HEK293 (cell line): ENCODE measurements at regions not wholly inside any gene's neighbourhood (a gene's known extent, or its start where the extent isn't known, plus 50 kb on each side); places are given as distances from the start of the nearest gene placed in this dataset.

Source experiments
- CTCF ChIA-PET: fragments of 350-600 bp; formaldehyde crosslinking; extraction: SDS; loops from one replicate; lab custom pipeline; 2021; ENCODE audit warnings: antibody characterized with exemption; lab: Yijun Ruan, JAX
- POLR2A ChIA-PET: fragments of 300-600 bp; formaldehyde crosslinking; extraction: SDS; loops from one replicate; lab custom pipeline; 2020; ENCODE audit warnings: antibody characterized with exemption, inconsistent platforms; lab: Yijun Ruan, JAX
- H3K27ac ChIP-seq: fragments of 200-500 bp; sonication (Bioruptor generic); 2 replicates; pipeline ENCODE4 v1.5.1; 2014; ENCODE audit warnings: low read depth, low read length, control low read depth, inconsistent platforms; ENCODE audit errors: extremely low read depth
- H3K36me3 ChIP-seq, 2 experiments: fragments of 200-500 bp in 1 of 2; sonication (Bioruptor generic) in 1 of 2; 1 replicate in 1 of 2; 2 replicates in 1 of 2; pipeline ENCODE4 v1.5.1; 2014 to 2017; ENCODE audit warnings: inconsistent platforms in 2 of 2, low read length in 2 of 2; ENCODE audit not compliant: control insufficient read depth in 2 of 2, insufficient read depth in 1 of 2
- H3K4me1 ChIP-seq: fragments of 200-500 bp; sonication (Bioruptor generic); 2 replicates; pipeline ENCODE4 v1.5.1; 2014; ENCODE audit warnings: mild to moderate bottlenecking, low read length, inconsistent platforms; ENCODE audit not compliant: control insufficient read depth, insufficient read depth
- H3K4me3 ChIP-seq: 2 replicates; pipeline ENCODE4 v1.5.1; 2011; ENCODE audit warnings: low read depth, mild to moderate bottlenecking, control low read depth, low read length, moderate library complexity
- H3K9me3 ChIP-seq: fragments of 200-500 bp; sonication (Bioruptor generic); 2 replicates; pipeline ENCODE4 v1.5.1; 2014; ENCODE audit warnings: low read depth, low read length, inconsistent platforms; ENCODE audit not compliant: control insufficient read depth, insufficient read depth
- GFI1B ChIP-seq: fragments of 450-650 bp; formaldehyde crosslinking; IDR thresholded peaks from 2 replicates; pipeline ENCODE4 v1.5.1; 2016; ENCODE audit warnings: missing biosample characterization, missing genetic modification characterization
- GLIS2 ChIP-seq: fragments of 450-650 bp; formaldehyde crosslinking; IDR thresholded peaks from 2 replicates; pipeline ENCODE4 v1.5.1; 2016; ENCODE audit warnings: missing biosample characterization, missing genetic modification characterization
- KLF9 ChIP-seq: fragments of 450-650 bp; formaldehyde crosslinking; IDR thresholded peaks from 2 replicates; pipeline ENCODE4 v1.5.1; 2016; ENCODE audit warnings: missing biosample characterization, missing genetic modification characterization, low read depth
- MYNN ChIP-seq: fragments of 450-650 bp; formaldehyde crosslinking; IDR thresholded peaks from 2 replicates; pipeline ENCODE4 v1.5.1; 2016; ENCODE audit warnings: missing biosample characterization, missing genetic modification characterization, borderline replicate concordance
- OVOL3 ChIP-seq: fragments of 450-650 bp; formaldehyde crosslinking; IDR thresholded peaks from 2 replicates; pipeline ENCODE4 v1.5.1; 2016; ENCODE audit warnings: missing biosample characterization, missing genetic modification characterization
- RBAK ChIP-seq: fragments of 450-650 bp; formaldehyde crosslinking; IDR thresholded peaks from 2 replicates; pipeline ENCODE4 v1.5.1; 2016; ENCODE audit warnings: missing biosample characterization, missing genetic modification characterization
- SALL2 ChIP-seq: fragments of 450-650 bp; formaldehyde crosslinking; IDR thresholded peaks from 2 replicates; pipeline ENCODE4 v1.5.0; 2017; ENCODE audit warnings: missing biosample characterization, mild to moderate bottlenecking, missing genetic modification characterization, borderline replicate concordance
- SCRT2 ChIP-seq: fragments of 450-650 bp; formaldehyde crosslinking; IDR thresholded peaks from 2 replicates; pipeline ENCODE4 v1.5.1; 2016; ENCODE audit warnings: missing biosample characterization, missing genetic modification characterization
- YY1 ChIP-seq: fragments of 450-650 bp; formaldehyde crosslinking; IDR thresholded peaks from 2 replicates; pipeline ENCODE4 v1.5.1; 2018; ENCODE audit warnings: missing biosample characterization, missing genetic modification characterization
- ZBTB44 ChIP-seq: fragments of 450-650 bp; IDR thresholded peaks from 2 replicates; pipeline ENCODE4 v1.5.1; 2018; ENCODE audit warnings: missing biosample characterization, mild to moderate bottlenecking, missing genetic modification characterization
- ZBTB8A ChIP-seq: fragments of 450-650 bp; formaldehyde crosslinking; IDR thresholded peaks from 2 replicates; pipeline ENCODE4 v1.5.1; 2016; ENCODE audit warnings: missing biosample characterization, missing genetic modification characterization
- ZFP69B ChIP-seq: fragments of 450-650 bp; formaldehyde crosslinking; IDR thresholded peaks from 2 replicates; pipeline ENCODE4 v1.5.1; 2016; ENCODE audit warnings: missing biosample characterization, missing genetic modification characterization
- ZIC2 ChIP-seq: fragments of 450-650 bp; formaldehyde crosslinking; IDR thresholded peaks from 2 replicates; pipeline ENCODE4 v1.5.1; 2016; ENCODE audit warnings: missing biosample characterization, missing genetic modification characterization
- ZNF138 ChIP-seq: fragments of 450-650 bp; formaldehyde crosslinking; IDR thresholded peaks from 2 replicates; pipeline ENCODE4 v1.5.1; 2016; ENCODE audit warnings: missing biosample characterization, missing genetic modification characterization, borderline replicate concordance
- ZNF18 ChIP-seq: fragments of 450-650 bp; formaldehyde crosslinking; IDR thresholded peaks from 2 replicates; pipeline ENCODE4 v1.5.1; 2016; ENCODE audit warnings: missing biosample characterization, missing genetic modification characterization
- ZNF280D ChIP-seq: fragments of 450-650 bp; formaldehyde crosslinking; IDR thresholded peaks from 2 replicates; pipeline ENCODE4 v1.5.1; 2016; ENCODE audit warnings: missing biosample characterization, missing genetic modification characterization
- ZNF292 ChIP-seq: fragments of 450-650 bp; formaldehyde crosslinking; IDR thresholded peaks from 2 replicates; pipeline ENCODE4 v1.5.1; 2016; ENCODE audit warnings: low read depth, missing biosample characterization, missing genetic modification characterization, borderline replicate concordance
- ZNF341 ChIP-seq: fragments of 450-650 bp; formaldehyde crosslinking; IDR thresholded peaks from 2 replicates; pipeline ENCODE4; 2016; ENCODE audit warnings: low read depth, missing biosample characterization, missing genetic modification characterization
- ZNF366 ChIP-seq: fragments of 450-650 bp; formaldehyde crosslinking; conservative IDR thresholded peaks from 2 replicates; pipeline ENCODE4 v1.5.1; 2016; ENCODE audit warnings: missing biosample characterization, missing genetic modification characterization
- ZNF521 ChIP-seq: fragments of 450-650 bp; formaldehyde crosslinking; IDR thresholded peaks from 2 replicates; pipeline ENCODE4 v1.5.1; 2017; ENCODE audit warnings: missing biosample characterization, mild to moderate bottlenecking, missing genetic modification characterization
- ZNF571 ChIP-seq: fragments of 450-650 bp; formaldehyde crosslinking; IDR thresholded peaks from 2 replicates; pipeline ENCODE4 v1.5.0; 2017; ENCODE audit warnings: missing biosample characterization, missing genetic modification characterization
- ZNF654 ChIP-seq: fragments of 450-650 bp; formaldehyde crosslinking; IDR thresholded peaks from 2 replicates; pipeline ENCODE4 v1.5.1; 2016; ENCODE audit warnings: low read depth, missing biosample characterization, missing genetic modification characterization
- ZNF677 ChIP-seq: fragments of 450-650 bp; IDR thresholded peaks from 2 replicates; pipeline ENCODE4 v1.5.0; 2018; ENCODE audit warnings: missing biosample characterization, mild to moderate bottlenecking, missing genetic modification characterization, moderate library complexity

GRCh38 chr17:79219208-79219935, 144.7 kb downstream of the ENGASE start:
- H3K4me1 ChIP-seq: no peaks in the 10 kb centered on the region
- H3K36me3 ChIP-seq: no peaks in the 10 kb centered on the region
- ChIA-PET POLR2A (no interaction called here), CTCF (interaction anchor here (0.7 to 1.3 kb wide), 2 partner anchors 148 to 169 kb away, joined by 4 to 6 read pairs; no protein-coding TSS in a partner anchor)
- no peaks in the 10 kb centered on the region for H3K9me3 ChIP-seq
- no peak overlapping the region for H3K27ac ChIP-seq
- TF ChIP-seq ZBTB8A (tag by site-specific recombination) (no peak), SALL2 (tag by site-specific recombination) (no peak), ZNF571 (no peak)
- H3K4me3 ChIP-seq: no peak overlapping the region

- no peak overlapping the region for H3K27ac ChIP-seq
- TF ChIP-seq ZIC2 (tag by site-specific recombination) (peak; percentile 22; the same call in 1 of the 2 replicates), GLIS2 (tag by site-specific recombination) (peak; percentile 48; the same call in 1 of the 2 replicates), RBAK (tag by site-specific recombination) (no peak), ZFP69B (tag by site-specific recombination) (0 out of 2 replicates have a peak, but pooled peaks have one; percentile 35), ZNF341 (tag by site-specific recombination) (no peak)
- H3K9me3 ChIP-seq: no peaks in the 10 kb centered on the region
- ChIA-PET CTCF (interaction anchor here (0.6 to 1.3 kb wide), 2 partner anchors 170 to 172 kb away, joined by 4 to 6 read pairs; no protein-coding TSS in a partner anchor), POLR2A (no interaction called here)
- no peaks in the 10 kb centered on the region for H3K36me3 ChIP-seq
- no peaks in the 10 kb centered on the region for H3K4me1 ChIP-seq
- no peak overlapping the region for H3K4me3 ChIP-seq
These were observed 144.2 kb downstream of the ENGASE start for GRCh38 chr17:79218825-79219200.

GRCh38 chr17:79218175-79218824, 143.7 kb downstream of the ENGASE start:
- ChIA-PET POLR2A (no interaction called here), CTCF (interaction anchor here (0.6 to 1.7 kb wide), 4 partner anchors 135 to 174 kb away, joined by 3 to 6 read pairs (median 4); no protein-coding TSS in a partner anchor)
- H3K9me3 ChIP-seq: no peaks in the 10 kb centered on the region
- H3K36me3 ChIP-seq: no peaks in the 10 kb centered on the region
- TF ChIP-seq GFI1B (no peak), ZNF292 (no peak), ZNF654 (tag by site-specific recombination) (no peak), ZNF18 (tag by site-specific recombination) (no peak), ZNF677 (tag by site-specific recombination) (no peak), KLF9 (tag by site-specific recombination) (no peak), ZBTB44 (no peak), SCRT2 (no peak), ZNF521 (no peak), MYNN (tag by site-specific recombination) (no peak), ZNF366 (tag by site-specific recombination) (no peak), ZNF280D (tag by site-specific recombination) (no peak), YY1 (no peak), ZNF138 (tag by site-specific recombination) (no peak), OVOL3 (tag by site-specific recombination) (no peak)
- H3K4me1 ChIP-seq: no peaks in the 10 kb centered on the region
- no peak overlapping the region for H3K27ac ChIP-seq
- H3K4me3 ChIP-seq: no peak overlapping the region
